A549 (cell line): ENCODE measurements at regions not wholly inside any gene's neighbourhood (a gene's known extent, or its start where the extent isn't known, plus 50 kb on each side); places are given as distances from the start of the nearest gene placed in this dataset.

ENCODE experiments used
- CEBPB ChIP-seq, 2 experiments: fragments of >200 bp in 1 of 2; sonication (Bioruptor Twin) in 1 of 2; formaldehyde crosslinking in 1 of 2; IDR thresholded peaks; 2 replicates each; pipeline ENCODE4 v1.6.1; 2012 to 2016
- CHD2 ChIP-seq: fragments of 150-350 bp; IDR thresholded peaks from 2 replicates; pipeline ENCODE4 v1.6.1; 2014; ENCODE audit warnings: low read length; ENCODE audit not compliant: partially characterized antibody
- CHD4 ChIP-seq: fragments of 200-600 bp; sonication (generic); IDR thresholded peaks from 2 replicates; pipeline ENCODE4 v1.6.1; 2016; ENCODE audit warnings: antibody characterized with exemption, mild to moderate bottlenecking, borderline replicate concordance
- EP300 ChIP-seq, 2 experiments: fragments of >200 bp; sonication (Bioruptor Twin); formaldehyde crosslinking; IDR thresholded peaks; 2 replicates in 1 of 2; 3 replicates in 1 of 2; pipeline ENCODE4 v1.6.1; 2016 to 2017
- JUNB ChIP-seq: fragments of >200 bp; sonication (Bioruptor Twin); formaldehyde crosslinking; IDR thresholded peaks from 2 replicates; pipeline ENCODE4 v1.6.1; 2016
- KDM1A ChIP-seq: fragments of 200-600 bp; sonication (generic); IDR thresholded peaks from 2 replicates; pipeline ENCODE4 v1.6.1; 2016; ENCODE audit warnings: low read depth, mild to moderate bottlenecking
- MAFK ChIP-seq: fragments of 450-650 bp; IDR thresholded peaks from 2 replicates; pipeline ENCODE4 v1.6.1; 2014; ENCODE audit not compliant: partially characterized antibody
- POLR2A ChIP-seq: IDR thresholded peaks from 2 replicates; pipeline ENCODE4 v1.6.1; 2012; ENCODE audit warnings: mild to moderate bottlenecking, low read length
- RFX5 ChIP-seq: fragments of 450-650 bp; IDR thresholded peaks from 2 replicates; pipeline ENCODE4 v1.7.1; 2014; ENCODE audit warnings: antibody characterized with exemption, mild to moderate bottlenecking, moderate library complexity
- RNF2 ChIP-seq: fragments of 200-600 bp; sonication (generic); IDR thresholded peaks from 2 replicates; pipeline ENCODE4 v1.6.1; 2016; ENCODE audit warnings: low read depth, mild to moderate bottlenecking, antibody characterized with exemption, moderate library complexity, borderline replicate concordance
- TF ChIP-seq, protein P1 (sequence below): fragments of >200 bp; sonication (Bioruptor Twin); formaldehyde crosslinking; IDR thresholded peaks from 3 replicates; pipeline ENCODE4 v1.5.1; 2016
- TF ChIP-seq, protein P2 (sequence below): IDR thresholded peaks from 2 replicates; pipeline ENCODE4 v1.6.1; 2012; ENCODE audit warnings: low read depth, borderline replicate concordance

DNA sequence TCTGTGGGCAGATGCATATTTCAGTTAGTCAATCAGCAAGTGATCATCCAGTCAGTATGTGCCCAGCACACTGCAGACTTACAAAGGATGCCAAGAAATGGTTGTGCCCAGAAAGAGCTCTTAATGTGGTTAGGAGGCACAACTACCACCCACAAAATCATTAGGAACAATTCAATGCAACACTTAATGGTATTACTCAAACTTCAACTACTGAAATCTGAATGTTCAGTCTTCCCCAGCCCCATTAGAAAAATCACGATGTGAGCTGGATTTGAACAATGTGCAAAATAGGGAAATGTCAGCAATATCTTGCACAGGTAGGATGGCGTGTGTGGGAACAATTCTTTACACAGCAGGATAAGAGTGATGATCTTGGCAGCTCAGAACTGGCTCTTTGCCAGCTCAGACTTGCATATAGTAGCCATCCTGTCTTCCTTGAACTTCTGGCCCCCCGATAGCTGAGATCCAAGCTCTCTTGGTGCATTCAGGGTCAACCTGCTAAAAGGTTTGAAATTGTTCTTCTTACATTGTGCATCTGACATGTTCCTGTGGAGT is 556.7 kb upstream of the HTR1E start:
- TF ChIP-seq, protein P1, sequence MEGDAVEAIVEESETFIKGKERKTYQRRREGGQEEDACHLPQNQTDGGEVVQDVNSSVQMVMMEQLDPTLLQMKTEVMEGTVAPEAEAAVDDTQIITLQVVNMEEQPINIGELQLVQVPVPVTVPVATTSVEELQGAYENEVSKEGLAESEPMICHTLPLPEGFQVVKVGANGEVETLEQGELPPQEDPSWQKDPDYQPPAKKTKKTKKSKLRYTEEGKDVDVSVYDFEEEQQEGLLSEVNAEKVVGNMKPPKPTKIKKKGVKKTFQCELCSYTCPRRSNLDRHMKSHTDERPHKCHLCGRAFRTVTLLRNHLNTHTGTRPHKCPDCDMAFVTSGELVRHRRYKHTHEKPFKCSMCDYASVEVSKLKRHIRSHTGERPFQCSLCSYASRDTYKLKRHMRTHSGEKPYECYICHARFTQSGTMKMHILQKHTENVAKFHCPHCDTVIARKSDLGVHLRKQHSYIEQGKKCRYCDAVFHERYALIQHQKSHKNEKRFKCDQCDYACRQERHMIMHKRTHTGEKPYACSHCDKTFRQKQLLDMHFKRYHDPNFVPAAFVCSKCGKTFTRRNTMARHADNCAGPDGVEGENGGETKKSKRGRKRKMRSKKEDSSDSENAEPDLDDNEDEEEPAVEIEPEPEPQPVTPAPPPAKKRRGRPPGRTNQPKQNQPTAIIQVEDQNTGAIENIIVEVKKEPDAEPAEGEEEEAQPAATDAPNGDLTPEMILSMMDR = no peak
- TF ChIP-seq CEBPB (IDR thresholded peaks at IDR 0.05) (no peak), EP300 (IDR thresholded peaks at IDR 0.05) (no peak), CHD4 (no peak), KDM1A (no peak), RFX5 (no peak), RNF2 (no peak), JUNB (no peak), POLR2A (no peak), MAFK (no peak), CHD2 (no peak)
- TF ChIP-seq, protein P2, sequence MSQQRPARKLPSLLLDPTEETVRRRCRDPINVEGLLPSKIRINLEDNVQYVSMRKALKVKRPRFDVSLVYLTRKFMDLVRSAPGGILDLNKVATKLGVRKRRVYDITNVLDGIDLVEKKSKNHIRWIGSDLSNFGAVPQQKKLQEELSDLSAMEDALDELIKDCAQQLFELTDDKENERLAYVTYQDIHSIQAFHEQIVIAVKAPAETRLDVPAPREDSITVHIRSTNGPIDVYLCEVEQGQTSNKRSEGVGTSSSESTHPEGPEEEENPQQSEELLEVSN = no peak
